NCI-H2081 (cell line): ENCODE measurements at regions not wholly inside any gene's neighbourhood (a gene's known extent, or its start where the extent isn't known, plus 50 kb on each side); places are given as distances from the start of the nearest gene placed in this dataset.
"Not testable (repeated sequence)": the region's sequence is repeated elsewhere in the genome, so short reads cannot be mapped to it uniquely, and the experiment has no call there.

ENCODE experiments used
- DNase-seq, 2 experiments: peaks; one replicate each; lab custom pipeline; 2025; lab: John Stamatoyannopoulos, UW

DNA sequence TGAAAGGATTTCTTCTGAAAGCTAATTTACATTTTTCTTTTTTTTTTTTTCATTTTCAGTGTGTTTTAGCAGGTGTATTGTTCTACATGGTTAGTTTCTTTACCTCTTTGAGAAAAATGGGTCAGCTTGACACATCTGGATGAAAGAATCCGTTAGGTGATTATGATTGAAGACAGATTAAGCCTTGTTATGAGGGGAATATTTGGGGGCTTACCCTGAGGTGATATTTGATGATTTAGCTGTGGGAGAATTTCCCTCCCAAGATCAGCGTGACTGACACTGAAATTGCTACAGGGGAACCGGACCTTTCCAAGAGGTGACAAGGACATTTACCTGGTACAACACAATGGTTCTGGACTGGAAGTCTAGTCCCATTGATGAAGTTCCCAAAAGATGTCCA, 147.5 kb downstream of the NFKBIZ start:
- DNase-seq: no peak

DNA sequence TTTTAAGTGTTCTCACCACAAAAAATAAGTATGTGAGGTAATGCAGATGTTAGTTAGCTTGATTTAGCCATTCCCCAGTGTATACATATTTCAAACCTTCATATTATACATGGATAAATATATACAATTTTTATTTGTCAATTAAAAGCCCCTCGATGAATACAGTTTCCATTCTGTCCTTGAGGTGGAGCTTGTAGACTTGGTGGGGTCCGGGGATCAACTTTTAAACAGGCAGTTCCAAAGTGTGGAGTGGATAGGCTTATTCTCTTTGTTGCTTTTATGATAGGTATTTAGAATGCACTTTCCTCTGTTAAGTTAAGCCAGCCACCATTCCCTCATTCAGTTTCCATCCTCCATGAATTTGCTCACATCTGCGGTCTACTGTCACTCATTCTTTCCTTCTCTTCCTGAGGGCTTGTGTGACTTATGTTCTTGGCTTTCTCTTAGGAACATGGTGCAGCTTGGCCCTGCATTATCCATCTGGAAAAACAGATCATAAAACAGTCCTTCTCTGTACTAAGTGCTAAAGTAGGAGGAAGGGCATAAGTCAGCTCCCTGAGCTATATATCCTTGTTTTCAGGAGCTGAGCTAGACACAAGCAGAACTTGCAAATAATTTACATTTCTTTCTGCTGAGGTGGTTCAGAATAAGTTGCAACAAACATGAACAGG, 149.1 kb downstream of the NFKBIZ start:
- no peak for DNase-seq

DNA sequence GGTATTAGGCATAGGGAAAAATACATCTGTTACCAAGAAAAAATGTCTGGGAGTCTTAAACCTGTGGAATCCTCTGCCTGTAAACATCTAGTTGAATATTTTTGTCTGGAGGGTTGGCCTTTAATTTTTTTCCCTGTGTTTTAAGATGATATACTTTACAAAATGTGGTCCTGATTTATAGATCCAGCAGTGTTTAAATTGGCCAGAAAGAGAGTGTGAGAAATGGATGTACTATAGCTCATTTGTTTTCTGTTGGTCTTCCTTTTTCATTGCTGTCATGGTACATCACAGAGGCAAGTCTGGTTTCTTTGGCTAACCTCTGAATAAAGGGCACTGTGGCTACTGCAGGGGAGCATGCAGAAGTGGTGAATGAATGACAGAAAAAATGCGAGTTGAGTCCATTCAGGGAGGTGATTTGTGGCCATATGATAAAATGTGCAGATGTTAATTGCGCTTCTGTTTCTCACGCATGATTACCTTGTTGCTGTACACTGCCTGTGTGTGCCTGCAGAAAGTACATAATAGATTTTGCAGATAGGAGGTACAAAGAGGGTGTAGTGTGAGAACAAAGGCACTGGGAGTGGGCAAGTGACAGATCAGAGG, 150.0 kb downstream of the NFKBIZ start:
- no peak for DNase-seq

DNA sequence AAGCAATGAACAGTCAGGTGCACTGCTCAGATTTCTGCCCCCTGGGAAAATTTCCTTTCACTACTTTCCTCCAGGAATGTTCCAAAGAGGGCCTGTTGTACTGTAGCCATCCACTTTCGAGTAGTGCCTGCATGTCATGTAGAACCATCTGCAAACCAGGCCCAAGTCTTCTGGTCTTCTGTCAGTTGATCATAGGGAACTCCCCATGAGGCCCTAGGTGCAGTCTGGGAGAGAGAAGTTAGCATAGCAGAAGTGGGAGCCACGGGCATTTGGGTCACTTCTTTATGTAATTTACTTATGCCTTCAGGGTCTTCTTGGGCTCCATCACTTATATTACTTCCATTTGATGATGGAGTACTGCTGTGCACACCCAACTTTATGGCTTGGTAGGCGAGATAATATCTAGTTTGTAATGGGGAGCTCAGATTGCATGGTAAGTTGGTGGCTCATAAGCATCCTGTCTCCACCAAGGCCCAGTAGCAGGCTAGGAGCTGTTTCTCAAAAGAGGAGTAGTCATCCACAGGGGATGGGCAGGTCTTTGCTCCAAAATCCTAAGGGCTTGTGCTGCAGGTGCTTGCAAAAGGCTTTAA, 151.4 kb downstream of the NFKBIZ start:
- DNase-seq: no peak

DNA sequence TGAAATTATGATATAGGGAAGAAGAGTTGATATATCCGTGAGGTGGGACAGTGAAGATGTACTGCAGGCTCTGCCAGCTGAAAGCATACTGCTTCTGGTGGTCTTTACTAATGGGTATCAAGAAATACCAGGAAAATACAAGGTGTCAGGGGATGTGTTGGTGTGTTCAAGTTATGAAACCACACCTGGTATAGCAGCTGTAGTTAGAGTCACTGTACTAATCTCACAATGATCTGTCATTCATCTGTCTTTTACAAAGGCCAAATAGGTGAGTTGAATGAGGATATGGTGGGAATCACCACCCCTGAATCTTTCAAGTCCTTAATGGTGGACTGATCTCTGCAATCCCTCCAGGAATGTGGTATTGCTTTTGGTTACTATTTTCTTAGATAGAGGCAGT, 152.7 kb downstream of the NFKBIZ start:
- DNase-seq: no peak

DNA sequence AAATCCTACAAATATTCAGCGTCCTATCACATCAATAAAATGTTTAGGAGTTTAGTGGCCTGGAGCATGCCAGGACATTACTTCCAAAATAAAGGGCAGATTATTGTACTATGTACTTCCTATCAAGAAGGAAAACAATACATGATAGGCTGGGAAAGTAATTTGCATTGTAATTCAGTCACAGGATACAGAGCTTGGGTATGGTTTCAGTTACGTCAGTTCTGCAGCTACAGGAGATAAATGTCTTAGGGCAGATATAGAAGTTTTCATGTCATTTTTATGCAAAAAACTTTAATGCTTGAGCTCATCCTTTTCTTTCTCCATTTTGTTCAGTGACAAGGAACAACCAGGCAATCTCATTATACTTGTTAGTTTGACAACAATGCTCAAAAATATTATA, 155.2 kb downstream of the NFKBIZ start:
- DNase-seq: no peak

DNA sequence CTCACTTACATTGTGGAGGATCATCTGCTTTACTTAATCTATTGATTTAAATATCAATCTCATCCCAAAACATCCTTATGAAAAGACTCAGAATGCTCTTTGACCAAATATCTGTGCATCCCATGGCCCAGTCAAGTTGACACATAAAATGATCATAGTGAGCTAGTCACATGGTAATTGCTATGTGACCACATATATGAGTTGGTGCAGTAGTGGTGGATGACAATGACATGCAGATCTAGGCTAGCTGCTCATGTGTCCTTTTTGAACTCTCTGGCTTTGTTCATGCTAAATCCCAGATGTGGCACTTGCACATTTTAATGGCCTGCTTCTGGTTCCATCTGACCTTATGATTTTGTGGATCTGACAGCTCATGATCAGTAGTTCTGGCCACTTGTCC, 156.2 kb downstream of the NFKBIZ start:
- no peak for DNase-seq

DNA sequence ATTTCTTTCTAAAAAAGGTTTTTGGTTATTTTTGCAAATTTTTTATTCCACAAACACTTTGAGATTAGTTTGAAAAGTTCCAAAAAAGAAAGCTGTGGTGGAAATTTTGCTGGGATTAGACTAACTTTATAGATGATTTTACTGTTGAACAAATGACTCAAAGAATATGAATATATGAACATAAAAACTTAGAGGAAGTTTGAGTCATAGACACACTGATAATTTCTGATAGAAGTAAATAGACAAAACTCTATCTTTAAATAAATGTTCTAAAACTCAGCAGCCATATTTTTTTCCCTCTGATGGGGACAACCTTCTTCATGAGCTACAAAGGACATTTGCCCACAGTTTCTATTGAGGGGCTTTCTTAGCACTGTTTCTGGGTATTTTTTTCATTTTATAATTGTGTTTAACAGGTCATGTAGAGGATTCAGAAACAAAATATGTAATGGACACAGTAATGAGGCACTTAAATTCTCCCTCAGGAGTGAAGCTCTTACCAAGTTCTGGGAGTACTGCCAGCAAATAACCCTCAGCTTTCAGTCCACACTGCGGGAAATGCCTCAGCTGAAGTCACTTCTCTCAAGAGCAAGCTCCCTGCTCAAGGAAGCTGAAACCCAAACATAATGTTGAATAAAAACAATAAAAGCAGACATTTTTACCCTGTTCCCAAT, 157.6 kb downstream of the NFKBIZ start:
- DNase-seq: no peak

DNA sequence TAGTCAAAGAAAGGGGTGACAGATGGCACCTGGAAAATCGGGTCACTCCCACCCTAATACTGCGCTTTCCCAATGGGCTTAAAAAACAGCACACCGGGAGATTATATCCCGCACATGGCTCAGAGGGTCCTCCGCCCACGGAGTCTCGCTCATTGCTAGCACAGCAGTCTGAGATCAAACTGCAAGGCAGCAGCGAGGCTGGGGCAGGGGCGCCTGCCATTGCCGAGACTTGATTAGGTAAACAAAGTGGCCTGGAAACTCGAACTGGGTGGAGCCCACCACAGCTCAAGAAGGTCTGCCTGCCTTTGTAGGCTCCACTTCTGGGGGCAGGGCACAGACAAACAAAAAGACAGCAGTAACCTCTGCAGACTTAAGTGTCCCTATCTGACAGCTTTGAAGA, 159.1 kb downstream of the NFKBIZ start:
- not testable (repeated sequence) for DNase-seq

DNA sequence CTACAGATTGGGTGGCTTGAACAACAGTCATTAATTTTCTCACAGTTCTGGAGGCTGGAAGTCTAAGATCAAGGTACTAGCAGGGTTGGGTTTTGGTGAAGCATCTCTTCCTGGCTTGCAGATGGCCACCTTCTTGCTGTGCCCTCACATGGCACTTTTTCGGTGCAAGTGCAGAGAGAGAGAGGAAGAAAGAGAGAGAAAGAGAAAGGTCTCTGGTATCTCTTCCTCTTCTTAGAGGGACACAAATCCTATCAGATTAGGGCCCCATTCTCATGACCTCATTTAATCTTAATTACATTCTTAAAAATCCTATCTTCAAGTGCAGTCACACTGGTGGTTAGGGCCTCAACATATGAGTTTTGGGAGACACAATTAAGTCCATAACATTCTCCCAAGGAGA, 167.1 kb downstream of the NFKBIZ start:
- no peak for DNase-seq

DNA sequence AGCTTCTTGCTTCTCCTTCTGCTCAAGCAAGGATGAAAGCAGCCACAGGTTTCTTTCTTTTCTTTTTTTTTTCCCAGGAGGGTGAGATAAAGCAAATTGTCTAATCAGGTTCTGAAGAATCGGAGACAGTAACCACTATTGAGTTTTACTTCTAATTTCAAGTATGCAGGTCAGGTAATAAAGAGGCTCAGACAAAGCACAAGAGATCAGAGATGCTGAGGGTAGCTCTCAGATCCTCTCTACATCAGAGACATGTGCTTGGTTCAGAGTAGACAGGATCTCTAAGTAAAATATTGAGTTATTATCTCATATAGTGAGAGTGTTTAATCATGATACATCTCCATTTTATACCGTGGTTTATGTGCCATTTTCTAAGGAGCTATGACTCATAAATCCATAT, 168.5 kb downstream of the NFKBIZ start:
- no peak for DNase-seq

DNA sequence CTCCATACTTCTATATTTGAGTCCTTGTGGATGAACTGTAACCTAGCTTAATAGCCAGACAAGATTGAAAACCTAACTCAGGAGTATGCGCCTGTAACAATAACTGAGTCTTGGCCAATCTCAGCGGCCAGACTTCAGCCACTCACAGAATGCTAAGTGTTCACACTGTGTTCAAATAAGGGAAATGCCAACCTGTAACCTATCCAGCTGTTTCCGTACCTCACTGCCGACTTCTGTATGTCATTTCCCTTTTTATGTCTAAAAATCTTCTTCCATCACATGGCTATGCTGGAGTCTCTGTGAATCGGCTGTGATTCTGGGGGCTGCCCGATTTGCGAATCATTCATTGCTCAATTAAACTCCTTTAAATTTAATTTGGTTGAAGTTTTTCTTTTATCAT, 169.2 kb downstream of the NFKBIZ start:
- no peak for DNase-seq

DNA sequence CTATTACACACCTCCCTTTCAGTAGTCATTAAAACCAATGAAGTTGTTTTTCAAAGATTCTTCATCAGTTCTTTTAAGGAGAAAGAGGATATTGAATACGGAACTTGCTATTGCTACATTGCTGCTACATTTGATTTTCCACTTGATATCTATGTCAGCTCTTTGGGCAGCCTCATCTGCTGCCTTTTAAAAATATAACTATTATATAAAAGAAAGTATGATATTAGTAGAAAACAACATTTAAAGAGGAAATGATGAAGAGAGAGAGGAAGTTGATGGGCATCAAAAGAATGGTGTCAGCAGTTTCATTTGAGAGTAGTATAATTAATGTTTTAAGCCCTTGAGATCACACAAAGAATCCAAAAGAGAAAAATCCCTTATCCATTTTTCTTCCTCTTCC, 171.4 kb downstream of the NFKBIZ start:
- DNase-seq: no peak

DNA sequence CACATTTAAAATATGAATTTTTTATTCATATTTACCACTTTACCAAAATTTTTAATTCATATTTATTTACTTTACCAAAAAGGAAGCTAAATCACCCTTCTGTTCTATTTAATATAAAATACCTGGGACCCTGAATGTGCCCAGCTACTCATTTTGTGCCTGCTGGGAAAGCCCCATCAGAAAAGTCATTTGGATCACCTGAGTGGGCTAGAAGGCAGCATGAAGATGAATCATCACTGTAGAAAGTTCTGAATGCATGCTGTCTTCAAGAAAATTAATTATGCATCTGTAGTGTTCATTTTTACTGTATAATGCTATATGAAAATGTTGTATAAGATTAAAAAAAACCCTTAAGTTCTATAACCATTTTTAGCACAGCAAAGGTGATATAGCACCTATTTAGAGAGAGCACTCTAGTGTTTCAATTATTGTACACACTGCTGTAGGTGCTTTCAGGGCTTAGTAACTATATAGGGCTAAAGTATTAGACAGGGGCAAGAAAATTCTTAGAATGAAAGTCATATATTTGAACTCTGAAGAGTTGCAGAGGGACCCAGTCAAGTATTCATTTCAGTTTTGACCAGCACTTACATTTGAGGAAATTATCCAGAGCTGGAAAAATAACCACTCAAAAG, 175.1 kb downstream of the NFKBIZ start:
- DNase-seq: no peak

DNA sequence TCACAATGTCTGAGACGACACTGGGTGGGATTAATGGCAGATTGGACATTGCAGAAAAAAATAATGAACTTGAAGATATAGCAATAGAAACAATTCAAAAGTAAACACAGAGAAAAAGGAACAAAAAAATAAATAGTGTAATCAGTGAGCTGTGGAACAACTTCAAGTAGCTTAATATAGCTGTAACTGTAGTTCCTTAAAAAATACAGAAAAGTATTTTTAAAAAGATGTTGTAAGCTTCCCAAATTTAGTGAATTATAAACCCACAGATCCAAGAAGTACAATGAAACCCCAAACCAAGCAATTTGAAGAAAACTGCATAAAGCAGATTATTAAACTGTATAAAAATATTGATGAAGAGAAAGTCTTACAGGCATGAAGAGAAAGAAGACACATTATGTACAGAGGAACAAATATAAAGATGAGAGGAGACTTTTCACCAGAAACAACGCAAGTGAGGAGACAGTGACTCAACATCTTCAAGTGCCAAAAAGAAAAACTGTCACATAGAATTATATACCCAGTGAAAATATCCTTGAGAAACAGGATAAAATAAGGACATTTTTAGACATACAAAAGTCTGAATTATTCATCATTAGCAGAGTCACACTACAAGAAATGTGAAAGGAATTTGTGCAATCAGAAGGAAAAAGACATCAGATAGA, 176.4 kb downstream of the NFKBIZ start:
- no peak for DNase-seq

DNA sequence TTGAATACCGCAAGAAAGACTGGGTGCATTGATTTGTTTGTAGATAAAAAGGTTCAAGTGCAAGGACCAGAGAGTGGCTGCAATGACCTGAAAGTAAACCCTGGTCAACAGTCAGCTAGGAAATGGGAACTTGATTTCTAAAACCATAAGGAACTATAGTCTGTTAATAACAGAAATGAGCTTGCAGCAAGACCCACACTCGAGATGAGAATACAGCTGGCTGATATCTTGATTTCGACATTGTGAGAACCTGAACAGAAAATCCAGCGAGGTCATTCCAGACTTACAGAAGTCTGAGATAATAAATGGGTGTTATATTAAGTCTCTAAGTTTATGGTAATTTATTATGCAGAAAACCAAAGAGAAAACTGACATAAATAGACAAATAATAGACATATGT, 177.3 kb downstream of the NFKBIZ start:
- no peak for DNase-seq

DNA sequence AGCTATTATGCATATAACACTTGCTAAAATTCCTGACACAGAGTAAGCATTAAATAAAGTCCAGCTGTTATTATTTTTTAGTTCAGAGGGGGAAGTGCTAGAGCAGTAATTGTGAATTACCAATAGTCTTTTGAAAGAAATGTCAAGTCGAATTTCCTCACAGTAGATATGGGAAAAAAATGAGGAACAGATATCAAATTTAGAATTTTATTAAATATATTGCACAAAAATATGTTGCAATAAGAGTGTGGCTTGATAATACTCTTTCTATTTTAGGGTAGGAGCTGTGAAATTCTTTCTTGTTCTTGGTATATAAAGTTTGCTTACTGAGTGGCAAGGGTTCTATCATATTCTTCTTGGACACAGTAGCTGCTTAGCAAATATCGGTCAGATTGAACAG, 181.3 kb downstream of the NFKBIZ start:
- no peak for DNase-seq

DNA sequence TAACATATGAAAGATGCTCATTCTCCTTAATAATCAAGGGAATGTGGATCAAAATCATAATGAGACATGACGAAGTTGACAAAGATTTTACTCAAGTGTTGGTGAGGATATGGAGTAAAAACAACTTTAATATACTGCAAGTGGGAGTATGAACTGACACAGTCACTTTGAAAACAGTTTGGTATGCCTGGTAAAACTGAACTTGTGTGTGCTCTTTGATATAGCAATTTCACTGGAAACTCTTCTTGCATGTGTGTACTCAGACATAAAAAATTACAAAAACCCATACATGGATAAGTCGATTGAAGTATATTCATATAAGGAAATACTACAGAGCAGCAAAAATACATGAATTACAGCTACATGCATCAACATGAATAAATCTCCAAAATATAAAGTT, 182.5 kb downstream of the NFKBIZ start:
- DNase-seq: no peak

DNA sequence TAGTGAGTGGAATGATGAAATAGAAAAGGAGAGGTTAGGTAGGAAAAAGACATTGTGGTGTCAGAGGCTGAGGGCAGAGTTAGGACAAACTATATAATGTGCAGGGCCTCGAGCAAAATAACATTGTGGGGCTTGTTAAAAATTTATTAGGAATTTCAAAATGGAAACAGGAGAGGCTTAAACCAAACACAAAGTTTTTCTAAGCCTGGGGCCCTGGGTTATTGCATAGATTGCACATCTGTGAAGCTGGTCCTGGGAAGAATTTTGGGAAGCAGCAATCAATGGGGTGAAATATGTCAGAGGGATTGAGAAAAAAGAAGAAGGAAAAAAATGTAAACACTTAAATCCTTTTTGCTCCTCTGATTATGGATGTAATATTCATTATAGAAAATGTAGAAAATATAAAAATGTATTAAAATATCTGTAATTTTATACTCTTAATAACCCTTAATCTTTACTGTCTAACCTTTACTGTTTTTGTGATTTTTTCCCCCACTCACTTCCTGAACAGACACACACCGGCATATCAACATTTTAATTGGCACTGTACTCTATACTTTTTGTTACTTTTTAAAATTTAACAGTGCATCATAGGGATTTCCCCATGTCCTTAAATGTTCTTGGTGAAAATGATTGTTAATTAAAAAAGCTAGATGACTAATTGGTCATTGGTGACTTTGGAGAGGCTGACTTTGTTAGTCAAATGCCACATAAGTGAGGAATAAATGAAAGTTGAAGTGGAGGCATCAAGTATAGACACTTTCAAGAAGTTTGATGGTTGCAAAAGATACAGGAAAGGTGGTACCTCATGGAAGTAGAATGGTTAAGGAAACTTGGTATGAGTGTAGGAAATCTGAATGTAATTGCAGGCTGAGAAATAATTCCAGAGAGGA, 183.4 kb downstream of the NFKBIZ start:
- no peak for DNase-seq

DNA sequence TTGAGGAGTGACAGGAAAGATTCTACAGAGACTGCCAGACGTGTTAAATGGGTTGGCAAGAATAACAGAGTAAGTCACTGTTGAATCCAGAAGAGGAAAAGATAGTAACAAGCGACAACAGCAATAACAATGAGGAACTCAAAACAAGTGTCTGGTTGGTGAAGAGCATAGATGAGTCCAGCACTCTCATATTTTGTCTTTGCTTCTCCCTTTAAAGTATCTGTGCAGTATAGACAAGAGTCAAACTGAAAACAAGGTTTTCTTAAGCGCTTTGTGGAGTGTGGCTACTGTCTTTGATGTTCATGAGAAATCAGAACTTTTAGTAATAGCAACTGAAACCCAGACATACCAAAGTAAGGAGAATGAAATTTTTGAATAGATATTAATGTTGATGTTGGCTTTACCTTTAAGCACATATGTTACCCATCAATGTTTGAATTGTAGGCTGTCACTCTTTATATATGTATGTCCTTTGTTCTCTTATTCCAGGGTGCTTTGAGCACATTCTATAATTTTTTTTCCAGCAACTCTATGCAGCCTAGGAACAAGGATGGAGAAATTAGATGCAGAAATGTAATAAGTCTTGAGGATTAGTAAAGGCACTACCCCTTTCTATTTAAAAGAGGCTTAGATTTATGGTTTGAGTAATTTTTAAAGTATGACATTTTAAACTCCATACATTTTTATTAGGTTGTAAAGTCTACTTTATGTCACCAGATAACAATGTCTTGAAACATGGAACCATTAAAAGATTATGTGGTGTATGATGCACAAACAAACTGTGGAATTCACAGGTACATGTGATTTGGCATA, 185.5 kb downstream of the NFKBIZ start:
- DNase-seq: no peak
